Panc1 (cell line): ENCODE measurements at regions not wholly inside any gene's neighbourhood (a gene's known extent, or its start where the extent isn't known, plus 50 kb on each side); places are given as distances from the start of the nearest gene placed in this dataset.

Experiments
- ATAC-seq: fragments of 200-7000 bp; cut with Tn5 transposase; 2 replicates; pipeline ENCODE4 v1.9.1; 2020; ENCODE audit warnings: mild to moderate bottlenecking, moderate library complexity
- BruUV-seq: library from RNA; stranded (reverse); fragments of 400-500 nt; replicated peaks from 2 replicates; lab custom pipeline; 2021; lab: Mats Ljungman, UMichigan
- CTCF ChIA-PET: fragments of 300-600 bp; sonication (Branson Sonifier 250); formaldehyde crosslinking; loops from one replicate; lab custom pipeline; 2022; ENCODE audit warnings: antibody characterized with exemption; lab: Charles Lee
- POLR2A ChIA-PET: fragments of 300-600 bp; sonication (Branson Sonifier 250); formaldehyde crosslinking; loops from one replicate; lab custom pipeline; 2022; ENCODE audit warnings: antibody characterized with exemption; lab: Charles Lee
- DNase-seq: peaks from one replicate; pipeline ENCODE4 v3.0.0-alpha.2; 2010; ENCODE audit warnings: low read depth, low spot score
- H3K27ac ChIP-seq: 2 replicates; pipeline ENCODE4 v1.5.1; 2011; ENCODE audit warnings: mild to moderate bottlenecking, low read length, inconsistent platforms
- H3K27me3 ChIP-seq: fragments of 200-500 bp; sonication (Bioruptor generic); 2 replicates; pipeline ENCODE4 v1.6.0; 2014; ENCODE audit warnings: low read length, inconsistent platforms; ENCODE audit not compliant: control insufficient read depth, insufficient read depth
- H3K36me3 ChIP-seq: fragments of 200-500 bp; sonication (Bioruptor generic); 2 replicates; pipeline ENCODE4 v1.5.1; 2014; ENCODE audit warnings: inconsistent platforms, mild to moderate bottlenecking, low read length, moderate library complexity; ENCODE audit not compliant: control insufficient read depth, insufficient read depth
- H3K4me1 ChIP-seq: 2 replicates; pipeline ENCODE4 v1.5.1; 2011; ENCODE audit warnings: inconsistent platforms, mild to moderate bottlenecking, low read length, moderate library complexity; ENCODE audit not compliant: control insufficient read depth, insufficient read depth
- H3K4me3 ChIP-seq, 2 experiments: 2 replicates each; pipeline ENCODE4 v1.5.1; 2011 to 2012; ENCODE audit warnings: low read depth in 2 of 2, low read length in 2 of 2, mild to moderate bottlenecking in 2 of 2, inconsistent platforms in 1 of 2, moderate library complexity in 1 of 2
- H3K9me3 ChIP-seq: fragments of 200-500 bp; sonication (Bioruptor generic); 2 replicates; pipeline ENCODE4 v1.5.1; 2014; ENCODE audit warnings: low read depth, mild to moderate bottlenecking, inconsistent platforms, low read length, moderate library complexity; ENCODE audit not compliant: control insufficient read depth, insufficient read depth
- POLR2AphosphoS5 ChIP-seq: IDR thresholded peaks from 2 replicates; pipeline ENCODE4 v1.6.1; 2012; ENCODE audit warnings: mild to moderate bottlenecking, low read depth, low read length, moderate library complexity
- SIN3A ChIP-seq: IDR thresholded peaks from 2 replicates; pipeline ENCODE4 v1.6.1; 2012; ENCODE audit warnings: low read depth, mild to moderate bottlenecking, low read length, moderate library complexity, borderline replicate concordance; ENCODE audit not compliant: insufficient read depth
- TCF7L2 ChIP-seq: IDR thresholded peaks from 2 replicates; pipeline ENCODE4 v1.6.1; 2011; ENCODE audit warnings: mild to moderate bottlenecking, low read depth, low read length, inconsistent platforms
- in situ Hi-C: cut with HindIII; loops from 2 replicates; pipeline ENCODE4 v1.10.0; 2016; ENCODE audit warnings: low sequenced_read_pairs, low pct_unique_long_range_greater_than_20kb
- intact Hi-C: fragments of 100-400 bp; cut with micrococcal nuclease; formaldehyde crosslinking; loops from one replicate; pipeline ENCODE4 v1.10.0; 2022; ENCODE audit not compliant: unreplicated experiment
- TF ChIP-seq, protein P1 (sequence below): fragments of 450-650 bp; IDR thresholded peaks from 2 replicates; pipeline ENCODE4 v1.5.1; 2017; ENCODE audit warnings: mild to moderate bottlenecking
- TF ChIP-seq, protein P2 (sequence below), 2 experiments: IDR thresholded peaks; 2 replicates each; pipeline ENCODE4 v1.6.1; 2011 to 2012; ENCODE audit warnings: low read depth in 2 of 2, control low read depth in 1 of 2, low read length in 1 of 2, mild to moderate bottlenecking in 1 of 2, moderate library complexity in 1 of 2; ENCODE audit not compliant: insufficient read depth in 1 of 2

DNA sequence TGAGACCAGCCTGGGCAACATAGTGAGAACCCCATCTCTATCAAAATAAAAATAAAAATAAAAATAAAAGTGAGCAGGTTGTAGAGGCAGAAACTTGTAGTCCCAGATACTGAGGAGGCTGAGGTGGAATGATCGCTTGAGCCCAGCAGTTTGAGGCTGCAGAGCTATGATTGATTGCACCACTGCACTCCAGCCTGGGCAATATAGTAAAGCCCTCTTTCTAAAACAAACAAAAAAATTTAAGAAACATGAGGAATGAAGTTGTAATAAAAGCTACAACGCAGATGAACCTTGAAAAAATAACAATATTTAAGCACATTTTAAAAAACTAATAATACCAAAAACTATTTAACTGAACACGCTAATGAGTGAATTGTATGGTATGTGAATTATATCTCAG, 919.3 kb downstream of the UQCRFS1 start:
- in situ Hi-C loops (no loop called here), intact Hi-C loops (no loop called here)
- CTCF ChIA-PET, result no interaction called here
- POLR2A ChIA-PET, result interaction anchor here (0.6 kb wide), 1 partner anchor 187 kb away, joined by 4 read pairs; no protein-coding TSS in a partner anchor
- Histone ChIP-seq H3K9me3 (no peaks in the 10 kb centered on the region), H3K27me3 (no peaks in the 10 kb centered on the region), H3K27ac (no peak overlapping the region), H3K4me1 (peaks cover 11% of the 10 kb centered on the region; the same call in 1 of the 2 replicates), H3K36me3 (no peaks in the 10 kb centered on the region), H3K4me3 (no peak overlapping the region)
- ATAC-seq, result no peak
- TF ChIP-seq, protein P1, sequence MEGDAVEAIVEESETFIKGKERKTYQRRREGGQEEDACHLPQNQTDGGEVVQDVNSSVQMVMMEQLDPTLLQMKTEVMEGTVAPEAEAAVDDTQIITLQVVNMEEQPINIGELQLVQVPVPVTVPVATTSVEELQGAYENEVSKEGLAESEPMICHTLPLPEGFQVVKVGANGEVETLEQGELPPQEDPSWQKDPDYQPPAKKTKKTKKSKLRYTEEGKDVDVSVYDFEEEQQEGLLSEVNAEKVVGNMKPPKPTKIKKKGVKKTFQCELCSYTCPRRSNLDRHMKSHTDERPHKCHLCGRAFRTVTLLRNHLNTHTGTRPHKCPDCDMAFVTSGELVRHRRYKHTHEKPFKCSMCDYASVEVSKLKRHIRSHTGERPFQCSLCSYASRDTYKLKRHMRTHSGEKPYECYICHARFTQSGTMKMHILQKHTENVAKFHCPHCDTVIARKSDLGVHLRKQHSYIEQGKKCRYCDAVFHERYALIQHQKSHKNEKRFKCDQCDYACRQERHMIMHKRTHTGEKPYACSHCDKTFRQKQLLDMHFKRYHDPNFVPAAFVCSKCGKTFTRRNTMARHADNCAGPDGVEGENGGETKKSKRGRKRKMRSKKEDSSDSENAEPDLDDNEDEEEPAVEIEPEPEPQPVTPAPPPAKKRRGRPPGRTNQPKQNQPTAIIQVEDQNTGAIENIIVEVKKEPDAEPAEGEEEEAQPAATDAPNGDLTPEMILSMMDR, result no peak
- TF ChIP-seq TCF7L2, result no peak
- no peak for TF ChIP-seq POLR2AphosphoS5
- TF ChIP-seq, protein P2, sequence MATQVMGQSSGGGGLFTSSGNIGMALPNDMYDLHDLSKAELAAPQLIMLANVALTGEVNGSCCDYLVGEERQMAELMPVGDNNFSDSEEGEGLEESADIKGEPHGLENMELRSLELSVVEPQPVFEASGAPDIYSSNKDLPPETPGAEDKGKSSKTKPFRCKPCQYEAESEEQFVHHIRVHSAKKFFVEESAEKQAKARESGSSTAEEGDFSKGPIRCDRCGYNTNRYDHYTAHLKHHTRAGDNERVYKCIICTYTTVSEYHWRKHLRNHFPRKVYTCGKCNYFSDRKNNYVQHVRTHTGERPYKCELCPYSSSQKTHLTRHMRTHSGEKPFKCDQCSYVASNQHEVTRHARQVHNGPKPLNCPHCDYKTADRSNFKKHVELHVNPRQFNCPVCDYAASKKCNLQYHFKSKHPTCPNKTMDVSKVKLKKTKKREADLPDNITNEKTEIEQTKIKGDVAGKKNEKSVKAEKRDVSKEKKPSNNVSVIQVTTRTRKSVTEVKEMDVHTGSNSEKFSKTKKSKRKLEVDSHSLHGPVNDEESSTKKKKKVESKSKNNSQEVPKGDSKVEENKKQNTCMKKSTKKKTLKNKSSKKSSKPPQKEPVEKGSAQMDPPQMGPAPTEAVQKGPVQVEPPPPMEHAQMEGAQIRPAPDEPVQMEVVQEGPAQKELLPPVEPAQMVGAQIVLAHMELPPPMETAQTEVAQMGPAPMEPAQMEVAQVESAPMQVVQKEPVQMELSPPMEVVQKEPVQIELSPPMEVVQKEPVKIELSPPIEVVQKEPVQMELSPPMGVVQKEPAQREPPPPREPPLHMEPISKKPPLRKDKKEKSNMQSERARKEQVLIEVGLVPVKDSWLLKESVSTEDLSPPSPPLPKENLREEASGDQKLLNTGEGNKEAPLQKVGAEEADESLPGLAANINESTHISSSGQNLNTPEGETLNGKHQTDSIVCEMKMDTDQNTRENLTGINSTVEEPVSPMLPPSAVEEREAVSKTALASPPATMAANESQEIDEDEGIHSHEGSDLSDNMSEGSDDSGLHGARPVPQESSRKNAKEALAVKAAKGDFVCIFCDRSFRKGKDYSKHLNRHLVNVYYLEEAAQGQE (IDR thresholded peaks at IDR 0.05; ENCODE audit: insufficient read depth in 1 of 2, low read depth in 2 of 2, low read length in 1 of 2), result no peak
- TF ChIP-seq SIN3A, result no peak
- BruUV-seq, result no TSS peak
- no peak for DNase-seq

DNA sequence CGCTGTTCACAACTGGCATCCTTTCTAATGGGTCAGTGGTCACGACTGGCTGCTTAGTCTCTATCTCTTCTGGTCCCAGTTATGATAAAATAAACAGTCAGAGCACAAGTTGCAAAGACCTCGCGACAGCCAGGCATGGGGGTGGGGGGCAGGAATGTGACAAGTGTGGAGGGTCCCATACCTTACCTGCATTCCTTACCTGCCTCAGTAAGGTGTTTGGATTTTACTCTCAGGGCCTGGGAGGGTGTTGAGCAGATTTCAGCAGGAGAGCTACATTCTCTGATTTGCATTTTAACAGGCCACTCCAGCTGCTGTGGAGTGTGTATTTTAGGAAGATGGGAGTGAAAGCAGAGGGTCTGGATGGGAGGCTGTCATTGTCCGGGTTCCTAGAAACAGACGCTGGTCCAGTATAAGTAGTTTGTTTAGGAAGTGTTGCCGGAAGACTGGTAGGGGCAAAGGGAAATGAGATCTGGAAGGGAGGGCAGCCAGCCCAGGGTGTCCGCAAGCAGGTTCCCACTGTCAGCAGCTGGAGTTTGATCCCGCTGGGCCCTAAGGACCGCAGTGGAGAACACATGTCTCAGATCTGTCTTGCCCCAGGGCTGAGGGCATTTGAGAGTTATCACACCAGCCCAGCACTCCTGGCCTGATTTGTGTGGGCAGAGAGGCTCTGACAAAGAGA, 920.0 kb downstream of the UQCRFS1 start:
- in situ Hi-C loops (no loop called here), intact Hi-C loops (no loop called here)
- Histone ChIP-seq H3K9me3 (no peaks in the 10 kb centered on the region), H3K36me3 (no peaks in the 10 kb centered on the region), H3K4me1 (peaks cover 11% of the 10 kb centered on the region; the same call in 1 of the 2 replicates), H3K4me3 (no peak overlapping the region), H3K27me3 (no peaks in the 10 kb centered on the region), H3K27ac (no peak overlapping the region)
- no peak for TF ChIP-seq SIN3A
- TF ChIP-seq, protein P1, result no peak
- TF ChIP-seq, protein P2 (IDR thresholded peaks at IDR 0.05; ENCODE audit: insufficient read depth in 1 of 2, low read depth in 2 of 2, low read length in 1 of 2), result no peak
- no peak for TF ChIP-seq TCF7L2
- TF ChIP-seq POLR2AphosphoS5, result no peak
- ChIA-PET POLR2A (no interaction called here), CTCF (no interaction called here)
- ATAC-seq, result no peak
- BruUV-seq, result no TSS peak
- no peak for DNase-seq
